Loucy (cell line): ENCODE measurements at regions not wholly inside any gene's neighbourhood (a gene's known extent, or its start where the extent isn't known, plus 50 kb on each side); places are given as distances from the start of the nearest gene placed in this dataset.

Source experiments
- EZH2phosphoT487 ChIP-seq: fragments of 200-600 bp; IDR thresholded peaks from 2 replicates; pipeline ENCODE4 v1.6.1; 2018; ENCODE audit warnings: antibody characterized with exemption, mild to moderate bottlenecking, moderate library complexity, borderline replicate concordance
- TF ChIP-seq, protein P1 (sequence below): fragments of 200-600 bp; sonication (generic); conservative IDR thresholded peaks from 2 replicates; pipeline ENCODE4 v1.5.1; 2014; ENCODE audit warnings: mild to moderate bottlenecking, antibody characterized with exemption, low read length

DNA sequence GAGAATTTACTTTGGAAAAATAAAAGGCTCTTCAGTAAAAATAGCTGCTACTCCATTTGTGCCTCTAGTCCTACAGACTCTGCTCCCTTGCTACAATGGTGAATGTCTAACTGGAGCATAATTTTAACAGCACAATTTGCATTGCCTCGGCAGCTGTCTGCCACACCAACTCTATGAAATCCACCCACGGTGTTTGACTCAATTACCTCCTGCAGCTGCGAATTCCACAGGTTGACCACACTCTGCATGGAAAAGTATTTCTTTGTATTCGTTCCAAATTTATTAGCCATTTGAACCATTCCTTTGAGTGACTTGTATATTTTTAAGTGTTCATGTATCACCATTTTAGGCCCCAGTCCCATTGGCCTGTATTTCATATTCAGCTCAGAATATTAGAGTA lies 182.1 kb upstream of the CCDC68 start:
- TF ChIP-seq, protein P1, sequence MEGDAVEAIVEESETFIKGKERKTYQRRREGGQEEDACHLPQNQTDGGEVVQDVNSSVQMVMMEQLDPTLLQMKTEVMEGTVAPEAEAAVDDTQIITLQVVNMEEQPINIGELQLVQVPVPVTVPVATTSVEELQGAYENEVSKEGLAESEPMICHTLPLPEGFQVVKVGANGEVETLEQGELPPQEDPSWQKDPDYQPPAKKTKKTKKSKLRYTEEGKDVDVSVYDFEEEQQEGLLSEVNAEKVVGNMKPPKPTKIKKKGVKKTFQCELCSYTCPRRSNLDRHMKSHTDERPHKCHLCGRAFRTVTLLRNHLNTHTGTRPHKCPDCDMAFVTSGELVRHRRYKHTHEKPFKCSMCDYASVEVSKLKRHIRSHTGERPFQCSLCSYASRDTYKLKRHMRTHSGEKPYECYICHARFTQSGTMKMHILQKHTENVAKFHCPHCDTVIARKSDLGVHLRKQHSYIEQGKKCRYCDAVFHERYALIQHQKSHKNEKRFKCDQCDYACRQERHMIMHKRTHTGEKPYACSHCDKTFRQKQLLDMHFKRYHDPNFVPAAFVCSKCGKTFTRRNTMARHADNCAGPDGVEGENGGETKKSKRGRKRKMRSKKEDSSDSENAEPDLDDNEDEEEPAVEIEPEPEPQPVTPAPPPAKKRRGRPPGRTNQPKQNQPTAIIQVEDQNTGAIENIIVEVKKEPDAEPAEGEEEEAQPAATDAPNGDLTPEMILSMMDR = no peak
- no peak for TF ChIP-seq EZH2phosphoT487
